Activated naive CD4-positive, alpha-beta T cell treated with anti-CD3 and anti-CD28 coated beads, Interleukin-2, amount 50 U/mL, for 24 hours (primary cell): ENCODE measurements at regions not wholly inside any gene's neighbourhood (a gene's known extent, or its start where the extent isn't known, plus 50 kb on each side); places are given as distances from the start of the nearest gene placed in this dataset.
"Not testable (repeated sequence)": the region's sequence is repeated elsewhere in the genome, so short reads cannot be mapped to it uniquely, and the experiment has no call there.

Experiments
- H3K27ac Mint-ChIP-seq: one replicate; pipeline ENCODE4 v1.8.0; 2021; ENCODE audit warnings: mild to moderate bottlenecking, mixed read lengths
- H3K27me3 Mint-ChIP-seq: one replicate; pipeline ENCODE4 v1.8.0; 2021; ENCODE audit warnings: mixed read lengths
- H3K36me3 Mint-ChIP-seq: one replicate; pipeline ENCODE4 v1.8.0; 2021; ENCODE audit warnings: mixed read lengths
- H3K4me1 Mint-ChIP-seq: one replicate; pipeline ENCODE4 v1.8.0; 2021; ENCODE audit warnings: mixed read lengths
- H3K4me3 Mint-ChIP-seq: one replicate; pipeline ENCODE4 v1.8.0; 2021; ENCODE audit warnings: mild to moderate bottlenecking, mixed read lengths
- H3K9me3 Mint-ChIP-seq: one replicate; pipeline ENCODE4 v1.8.0; 2021; ENCODE audit warnings: mixed read lengths

DNA sequence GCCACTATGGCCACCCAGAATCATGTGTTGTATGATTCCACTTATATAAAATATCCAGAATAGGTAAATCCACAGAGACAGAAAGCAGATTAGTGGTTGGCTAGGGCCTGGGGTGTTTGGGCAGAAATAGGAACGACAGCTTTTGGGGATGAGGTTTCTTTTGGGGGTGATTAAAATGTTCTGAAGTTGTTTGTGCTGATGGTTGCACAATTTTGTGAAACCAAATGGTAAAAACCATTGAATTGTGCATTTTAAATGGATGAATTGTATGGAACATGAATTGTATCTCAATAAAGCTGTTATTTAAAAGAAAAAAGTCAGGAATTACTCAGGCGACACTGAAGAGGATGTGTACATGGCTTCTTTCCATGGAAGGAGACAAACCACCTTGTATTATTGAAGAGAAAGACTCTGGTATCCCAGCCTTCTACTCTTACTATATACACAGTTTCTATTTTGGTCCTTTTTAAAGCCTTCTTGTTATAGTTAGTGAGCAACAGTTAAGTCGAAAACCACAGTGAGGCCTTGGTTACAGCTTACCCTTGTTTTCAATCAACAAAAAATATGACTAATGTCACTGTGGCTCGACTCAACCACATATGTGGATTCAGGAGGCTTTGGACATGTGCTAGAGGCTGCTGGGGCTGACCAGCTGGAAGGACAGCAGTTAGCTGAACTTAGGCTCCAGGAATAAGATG lies 57.1 kb upstream of the KMT2E start:
- Mint-ChIP-seq H3K36me3 (no peaks in the 10 kb centered on the region), H3K27me3 (no peaks in the 10 kb centered on the region), H3K4me3 (no peak overlapping the region), H3K4me1 (peaks cover 13% of the 10 kb centered on the region), H3K9me3 (no peaks in the 10 kb centered on the region), H3K27ac (peak overlapping the region; percentile 59)

DNA sequence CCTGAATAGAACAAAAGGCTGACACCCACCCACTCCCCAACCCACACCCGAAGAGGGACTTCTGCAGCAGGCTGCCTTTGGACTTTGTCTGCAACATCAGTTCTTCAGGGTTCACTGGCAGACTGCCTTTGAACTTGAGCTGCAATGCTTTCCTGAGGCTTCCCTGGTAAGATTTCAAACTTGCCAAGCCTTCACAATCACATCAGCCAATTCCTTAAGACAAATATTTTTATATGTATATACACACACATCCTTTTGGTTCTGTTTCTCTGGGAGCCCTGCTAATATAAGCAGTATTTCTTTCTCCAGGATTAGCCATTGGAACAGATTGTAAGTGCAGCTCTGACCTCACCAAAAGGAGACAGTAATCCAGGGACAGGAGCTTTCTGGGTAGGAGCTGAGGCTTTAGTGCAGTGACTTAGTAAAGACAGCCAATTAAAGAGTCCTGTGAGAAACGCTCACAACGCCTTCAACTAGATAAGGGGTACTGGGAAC lies 55.6 kb upstream of the KMT2E start:
- Mint-ChIP-seq H3K9me3 (no peaks in the 10 kb centered on the region), H3K36me3 (peaks cover 2% of the 10 kb centered on the region), H3K27me3 (no peaks in the 10 kb centered on the region), H3K27ac (peak overlapping the region; percentile 7), H3K4me1 (peaks cover 16% of the 10 kb centered on the region), H3K4me3 (no peak overlapping the region)

DNA sequence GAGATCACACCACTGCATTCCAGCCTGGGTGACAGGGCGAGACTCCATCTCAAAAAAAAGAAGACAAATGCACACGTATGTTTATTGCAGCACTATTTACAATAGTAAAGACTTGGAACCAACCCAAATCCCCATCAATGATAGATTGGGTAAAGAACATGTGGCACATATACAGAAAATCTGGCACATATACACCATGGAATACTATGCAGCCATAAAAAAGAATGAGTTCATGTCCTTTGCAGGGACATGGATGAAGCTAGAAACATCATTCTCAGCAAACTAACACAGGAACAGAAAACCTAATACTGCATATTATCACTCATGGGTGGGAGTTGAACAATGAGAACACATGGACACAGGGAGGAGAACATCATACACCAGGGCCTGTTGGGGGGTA lies 54.5 kb upstream of the KMT2E start:
- not testable (repeated sequence) for H3K9me3 Mint-ChIP-seq, H3K4me3 Mint-ChIP-seq, H3K36me3 Mint-ChIP-seq, H3K27ac Mint-ChIP-seq, H3K27me3 Mint-ChIP-seq
- peaks cover 16% of the 10 kb centered on the region for H3K4me1 Mint-ChIP-seq

DNA sequence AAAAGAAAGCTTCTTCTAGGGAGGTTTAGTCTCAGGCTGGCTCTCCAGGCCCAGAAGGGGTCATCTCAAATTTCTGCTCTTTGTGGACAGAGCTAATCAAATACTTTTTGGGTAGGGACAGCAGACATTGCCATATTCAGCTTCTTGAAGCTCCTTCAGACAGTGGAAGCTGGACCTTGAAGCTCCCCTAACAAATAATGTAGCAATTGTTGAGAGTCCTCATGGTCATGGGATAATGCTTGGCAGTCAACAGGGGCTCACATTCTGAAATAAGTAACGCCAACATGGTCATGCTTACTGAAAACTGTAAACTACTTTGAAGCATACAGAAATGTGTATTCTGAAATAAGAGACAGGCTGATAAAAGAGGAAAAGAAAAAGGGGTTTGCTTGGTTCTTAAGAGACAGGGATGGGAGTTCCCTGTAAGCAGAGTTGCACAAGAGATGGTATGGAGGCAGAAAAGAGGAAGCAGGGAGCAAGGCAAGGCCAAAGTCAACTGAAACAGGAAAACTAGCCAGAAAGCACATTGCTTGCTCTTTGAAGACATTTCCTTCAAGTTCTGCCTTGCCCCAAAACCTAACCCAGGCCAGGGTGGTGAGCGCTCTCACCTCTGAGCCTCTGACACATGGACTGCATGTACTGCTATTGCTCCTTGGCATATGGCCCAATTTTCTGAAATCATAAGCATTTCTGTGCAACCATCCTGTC lies 53.1 kb upstream of the KMT2E start:
- H3K4me3 Mint-ChIP-seq, result no peak overlapping the region
- H3K27me3 Mint-ChIP-seq, result no peaks in the 10 kb centered on the region
- peaks cover 16% of the 10 kb centered on the region for H3K4me1 Mint-ChIP-seq
- no peak overlapping the region for H3K27ac Mint-ChIP-seq
- H3K36me3 Mint-ChIP-seq, result peaks cover 3% of the 10 kb centered on the region
- no peaks in the 10 kb centered on the region for H3K9me3 Mint-ChIP-seq

DNA sequence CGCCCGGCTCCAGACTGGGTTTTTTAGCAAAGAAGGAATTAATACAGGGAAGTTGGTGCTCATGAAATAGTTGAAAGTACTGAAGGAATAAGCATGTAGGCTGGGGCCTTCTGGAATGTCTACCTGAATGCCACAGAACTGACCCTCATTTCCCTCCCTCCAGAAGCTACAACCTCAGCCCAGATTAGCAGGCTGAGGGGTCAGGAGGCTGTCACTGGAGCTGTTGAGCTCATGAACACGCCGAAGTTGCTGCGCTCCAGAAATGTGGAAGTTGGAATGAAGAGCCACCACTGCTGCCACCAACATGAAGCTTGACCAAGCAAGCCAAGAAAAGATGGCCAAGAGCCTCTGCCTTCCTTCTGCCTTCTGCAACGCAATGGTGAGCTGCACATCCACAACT lies 52.2 kb upstream of the KMT2E start:
- Mint-ChIP-seq H3K36me3 (peaks cover 3% of the 10 kb centered on the region), H3K27me3 (no peaks in the 10 kb centered on the region), H3K4me1 (peaks cover 11% of the 10 kb centered on the region), H3K4me3 (no peak overlapping the region), H3K9me3 (no peaks in the 10 kb centered on the region), H3K27ac (no peak overlapping the region)

DNA sequence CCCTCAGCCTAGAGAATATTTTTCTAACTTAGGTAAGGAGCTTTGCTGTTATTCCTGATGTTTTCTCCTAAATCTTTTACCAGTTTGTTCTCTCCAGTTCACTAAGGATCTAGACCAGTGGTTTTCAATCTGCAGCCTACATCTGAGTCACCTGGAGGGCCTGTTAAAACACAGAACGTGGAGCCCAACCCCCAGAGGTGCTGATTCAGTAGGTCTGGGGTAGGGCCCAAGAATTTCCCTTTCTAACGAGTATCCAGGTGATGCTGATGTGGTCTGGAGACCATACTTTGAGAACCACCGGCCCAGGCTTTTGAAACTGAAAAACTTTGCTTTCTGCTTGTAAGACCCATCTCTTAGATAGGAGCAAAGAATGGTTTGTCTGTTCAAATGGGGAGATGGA lies 51.2 kb upstream of the KMT2E start:
- no peak overlapping the region for H3K4me3 Mint-ChIP-seq
- no peaks in the 10 kb centered on the region for H3K9me3 Mint-ChIP-seq
- H3K27ac Mint-ChIP-seq, result no peak overlapping the region
- H3K4me1 Mint-ChIP-seq, result peaks cover 3% of the 10 kb centered on the region
- peaks cover 3% of the 10 kb centered on the region for H3K36me3 Mint-ChIP-seq
- H3K27me3 Mint-ChIP-seq, result no peaks in the 10 kb centered on the region

DNA sequence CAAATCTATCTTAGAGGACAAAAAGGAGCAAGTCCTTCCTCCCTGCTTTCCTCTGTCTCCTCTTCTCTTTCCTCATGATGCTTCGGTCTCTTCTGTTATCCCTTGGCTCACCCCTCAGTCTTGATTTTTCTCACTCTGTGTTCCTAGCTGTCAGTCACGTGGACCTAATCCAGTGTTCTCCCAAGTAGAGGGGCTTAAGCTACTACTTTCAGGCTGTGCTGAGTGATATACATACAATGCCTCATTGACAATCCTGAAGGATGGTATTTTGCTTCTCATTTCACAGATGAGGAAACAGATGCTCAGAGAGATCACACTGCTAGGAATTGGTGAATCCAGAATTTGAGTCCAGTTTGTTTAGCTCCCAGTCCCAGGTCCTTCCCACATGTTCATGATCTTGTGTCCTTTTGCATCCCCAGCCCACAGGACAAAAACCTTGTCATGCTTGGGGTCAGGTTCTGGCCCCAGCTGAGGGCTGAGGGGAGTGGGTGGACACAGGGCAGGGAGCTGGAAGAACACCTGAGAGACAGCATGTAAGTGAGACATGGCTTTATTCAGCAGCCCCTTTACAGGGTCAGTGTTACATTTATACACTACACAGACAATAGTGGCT lies 50.5 kb upstream of the KMT2E start:
- Mint-ChIP-seq H3K4me1 (peaks cover 3% of the 10 kb centered on the region), H3K9me3 (no peaks in the 10 kb centered on the region), H3K36me3 (peaks cover 3% of the 10 kb centered on the region), H3K27me3 (no peaks in the 10 kb centered on the region), H3K27ac (no peak overlapping the region), H3K4me3 (no peak overlapping the region)

DNA sequence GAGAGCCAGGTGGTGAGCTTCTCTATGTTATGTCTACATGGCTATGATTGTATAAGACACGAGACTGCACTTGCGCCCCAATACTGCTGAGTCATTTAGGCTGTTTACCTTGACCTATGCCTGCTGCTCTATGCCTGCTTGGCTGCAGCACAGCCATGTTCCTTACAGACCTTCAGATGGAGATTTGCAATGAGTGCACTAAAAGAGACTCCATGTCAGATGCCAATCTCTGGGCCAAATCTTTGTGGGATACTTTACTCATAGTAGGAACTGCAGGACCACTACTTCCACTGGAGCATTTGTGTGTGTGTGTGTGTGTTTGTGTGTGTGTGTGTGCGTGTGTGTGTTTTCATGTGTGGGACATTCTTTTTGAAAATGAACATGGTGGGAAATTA lies 50.0 kb upstream of the KMT2E start:
- Mint-ChIP-seq H3K4me3 (no peak overlapping the region), H3K36me3 (peaks cover 3% of the 10 kb centered on the region), H3K27ac (no peak overlapping the region), H3K27me3 (no peaks in the 10 kb centered on the region), H3K4me1 (peaks cover 3% of the 10 kb centered on the region), H3K9me3 (no peaks in the 10 kb centered on the region)
